ENCODE measurements at regions not wholly inside any gene's neighbourhood (a gene's known extent, or its start where the extent isn't known, plus 50 kb on each side); places are given as distances from the start of the nearest gene placed in this dataset.

- Histone ChIP-seq H3K79me1 (ENCODE audit: low read depth in 1 of 2, low read length in 2 of 2) (no peaks in the 10 kb centered on the region), H2BK120ac (ENCODE audit: low read depth, low read length) (no peak overlapping the region), H3K9ac (ENCODE audit: low read depth, low read length) (no peak overlapping the region), H3K4me3 (ENCODE audit: insufficient read depth, low read depth, low read length) (no peak overlapping the region), H2AK5ac (ENCODE audit: low read depth, low read length) (no peak overlapping the region), H3K9me3 (ENCODE audit: control insufficient read depth, insufficient read depth, low read length) (no peaks in the 10 kb centered on the region), H2BK20ac (ENCODE audit: low read depth, low read length) (no peak overlapping the region; the same call in 1 of the 2 replicates), H2AK9ac (replicated peaks; ENCODE audit: low read depth, low read length, poor library complexity) (no peak overlapping the region), H3K4me2 (ENCODE audit: low read depth, low read length) (no peak overlapping the region), H4K91ac (ENCODE audit: insufficient read depth, low read depth, low read length) (no peak overlapping the region), H3K27ac (ENCODE audit: insufficient read depth, low read length) (no peak overlapping the region), H3K14ac (replicated peaks; ENCODE audit: low read depth, low read length) (no peak overlapping the region), H3K23ac (ENCODE audit: low read depth, low read length) (no peak overlapping the region), H4K5ac (ENCODE audit: low read depth, low read length) (no peak overlapping the region), H4K20me1 (ENCODE audit: insufficient read depth, low read length) (peaks cover 4% of the 10 kb centered on the region; the same call in 1 of the 2 replicates), H3K4ac (ENCODE audit: low read depth, low read length) (no peak overlapping the region), H3K56ac (ENCODE audit: extremely low read depth, insufficient read depth, low read length) (no peak overlapping the region), H3K27me3 (ENCODE audit: control insufficient read depth, insufficient read depth, low read length) (no peaks in the 10 kb centered on the region), H2AFZ (replicated peaks; ENCODE audit: low read length, poor library complexity) (no peak overlapping the region), H3K18ac (ENCODE audit: low read depth, low read length) (peak overlapping the region; percentile 66; the same call in 1 of the 2 replicates), H2BK5ac (ENCODE audit: low read depth, low read length, poor library complexity, severe bottlenecking) (no peak overlapping the region), H3K36me3 (ENCODE audit: control insufficient read depth, insufficient read depth, low read length) (no peaks in the 10 kb centered on the region), H4K8ac (ENCODE audit: low read depth in 2 of 2, low read length in 2 of 2) (no peak overlapping the region), H2BK15ac (ENCODE audit: low read depth, low read length) (no peak overlapping the region), H3K9me1 (ENCODE audit: insufficient read depth, low read length) (peaks cover 5% of the 10 kb centered on the region), H3K4me1 (ENCODE audit: control insufficient read depth, insufficient read depth, low read length) (peaks cover 6% of the 10 kb centered on the region)
- intact Hi-C loops (cut with micrococcal nuclease): loop anchor here (5.0 kb wide), 1 partner anchor 178 kb away; no protein-coding TSS in a partner anchor
- in situ Hi-C loops (cut with MboI; ENCODE audit: low sequenced_read_pairs): no loop called here
- DNase-seq (no peak), ATAC-seq (ENCODE audit: low read depth) (no peak)
- WGBS, 2 experiments (ENCODE audit: extremely low coverage in 2 of 2, insufficient read length in 1 of 2): 60% methylated on average over 1 of the region's 4 CpGs; no CpG with 5 or more reads in 1 of the 2 experiments
- TF ChIP-seq RAD21 (IDR thresholded peaks at IDR 0.05; ENCODE audit: low read length): no peak
- no peak for TF ChIP-seq RCOR1 (IDR thresholded peaks at IDR 0.05; ENCODE audit: insufficient replicate concordance, low read length)
- TF ChIP-seq MAFK (IDR thresholded peaks at IDR 0.05; ENCODE audit: low read depth, low read length): no peak
- TF ChIP-seq, protein P1, sequence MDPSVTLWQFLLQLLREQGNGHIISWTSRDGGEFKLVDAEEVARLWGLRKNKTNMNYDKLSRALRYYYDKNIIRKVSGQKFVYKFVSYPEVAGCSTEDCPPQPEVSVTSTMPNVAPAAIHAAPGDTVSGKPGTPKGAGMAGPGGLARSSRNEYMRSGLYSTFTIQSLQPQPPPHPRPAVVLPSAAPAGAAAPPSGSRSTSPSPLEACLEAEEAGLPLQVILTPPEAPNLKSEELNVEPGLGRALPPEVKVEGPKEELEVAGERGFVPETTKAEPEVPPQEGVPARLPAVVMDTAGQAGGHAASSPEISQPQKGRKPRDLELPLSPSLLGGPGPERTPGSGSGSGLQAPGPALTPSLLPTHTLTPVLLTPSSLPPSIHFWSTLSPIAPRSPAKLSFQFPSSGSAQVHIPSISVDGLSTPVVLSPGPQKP (IDR thresholded peaks at IDR 0.05; ENCODE audit: borderline replicate concordance, low read depth, low read length): no peak
- no peak for TF ChIP-seq FOS (IDR thresholded peaks at IDR 0.05; ENCODE audit: low read depth, low read length)
- TF ChIP-seq NFE2L2 (IDR thresholded peaks at IDR 0.05; ENCODE audit: low read depth, low read length): no peak
- TF ChIP-seq MAZ (IDR thresholded peaks at IDR 0.05; ENCODE audit: borderline replicate concordance, low read depth, low read length): no peak
- no peak for TF ChIP-seq MXI1 (IDR thresholded peaks at IDR 0.05; ENCODE audit: borderline replicate concordance, low read depth, low read length)
- TF ChIP-seq CEBPB (IDR thresholded peaks at IDR 0.05; ENCODE audit: low read depth, low read length): no peak
- TF ChIP-seq USF2 (IDR thresholded peaks at IDR 0.05; ENCODE audit: low read depth, low read length): no peak
- TF ChIP-seq BHLHE40 (IDR thresholded peaks at IDR 0.05; ENCODE audit: low read depth, low read length): no peak
- TF ChIP-seq, protein P2, sequence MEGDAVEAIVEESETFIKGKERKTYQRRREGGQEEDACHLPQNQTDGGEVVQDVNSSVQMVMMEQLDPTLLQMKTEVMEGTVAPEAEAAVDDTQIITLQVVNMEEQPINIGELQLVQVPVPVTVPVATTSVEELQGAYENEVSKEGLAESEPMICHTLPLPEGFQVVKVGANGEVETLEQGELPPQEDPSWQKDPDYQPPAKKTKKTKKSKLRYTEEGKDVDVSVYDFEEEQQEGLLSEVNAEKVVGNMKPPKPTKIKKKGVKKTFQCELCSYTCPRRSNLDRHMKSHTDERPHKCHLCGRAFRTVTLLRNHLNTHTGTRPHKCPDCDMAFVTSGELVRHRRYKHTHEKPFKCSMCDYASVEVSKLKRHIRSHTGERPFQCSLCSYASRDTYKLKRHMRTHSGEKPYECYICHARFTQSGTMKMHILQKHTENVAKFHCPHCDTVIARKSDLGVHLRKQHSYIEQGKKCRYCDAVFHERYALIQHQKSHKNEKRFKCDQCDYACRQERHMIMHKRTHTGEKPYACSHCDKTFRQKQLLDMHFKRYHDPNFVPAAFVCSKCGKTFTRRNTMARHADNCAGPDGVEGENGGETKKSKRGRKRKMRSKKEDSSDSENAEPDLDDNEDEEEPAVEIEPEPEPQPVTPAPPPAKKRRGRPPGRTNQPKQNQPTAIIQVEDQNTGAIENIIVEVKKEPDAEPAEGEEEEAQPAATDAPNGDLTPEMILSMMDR (conservative IDR thresholded peaks at IDR 0.05; ENCODE audit: low read depth, low read length): no peak
- TF ChIP-seq POLR2A (IDR thresholded peaks at IDR 0.05; ENCODE audit: low read depth, low read length): no peak
- no peak for TF ChIP-seq SMC3 (IDR thresholded peaks at IDR 0.05; ENCODE audit: low read depth, low read length)
- no peak for TF ChIP-seq CHD1 (IDR thresholded peaks at IDR 0.05; ENCODE audit: low read depth, low read length)
- ChIA-PET POLR2A (ENCODE audit: unreplicated experiment) (no interaction called here), CTCF (no interaction called here)
- no TSS peak for BruUV-seq (replicated peaks)
- dilution Hi-C loops (cut with HindIII; ENCODE audit: low sequenced_read_pairs, unreplicated experiment): no loop called here
Observed at GRCh38 chr11:95514416-95515110, 275.0 kb downstream of the FAM76B start.

Measured in IMR-90 (cell line).